SU-DHL-6 (cell line): ENCODE measurements at regions not wholly inside any gene's neighbourhood (a gene's known extent, or its start where the extent isn't known, plus 50 kb on each side); places are given as distances from the start of the nearest gene placed in this dataset.

ENCODE experiments used
- H2AFZ ChIP-seq: fragments of 200-600 bp; sonication (generic); 2 replicates; pipeline ENCODE4 v1.6.1; 2014; ENCODE audit warnings: low read depth, mild to moderate bottlenecking, moderate library complexity, mixed read lengths, antibody characterized with exemption, low read length; ENCODE audit not compliant: severe bottlenecking
- H3F3A ChIP-seq: fragments of 200-600 bp; shearing (Covaris generic); 2 replicates; pipeline ENCODE4 v1.6.0; 2016; ENCODE audit warnings: antibody characterized with exemption, mild to moderate bottlenecking; ENCODE audit not compliant: insufficient read depth
- H3K27ac ChIP-seq: fragments of 200-600 bp; sonication (generic); 2 replicates; pipeline ENCODE4 v1.5.1; 2016; ENCODE audit warnings: low read depth, mild to moderate bottlenecking, low read length, moderate library complexity, mixed read lengths
- H3K27me3 ChIP-seq: fragments of 200-600 bp; sonication (generic), shearing (Covaris generic); 2 replicates; pipeline ENCODE4 v1.6.0; 2014; ENCODE audit warnings: mild to moderate bottlenecking, low read length
- H3K36me3 ChIP-seq: fragments of 200-600 bp; sonication (generic); 2 replicates; pipeline ENCODE4 v1.6.1; 2014; ENCODE audit warnings: mild to moderate bottlenecking, low read length, mixed read lengths
- H3K4me2 ChIP-seq: fragments of 300-600, 200-600 bp; shearing (Covaris generic), sonication (generic); 2 replicates; pipeline ENCODE4 v1.6.0; 2014; ENCODE audit warnings: low read length, low read depth, mild to moderate bottlenecking; ENCODE audit not compliant: poor library complexity, severe bottlenecking
- H3K4me3 ChIP-seq: fragments of 200-600 bp; sonication (generic); 2 replicates; pipeline ENCODE4 v1.5.1; 2014; ENCODE audit warnings: antibody characterized with exemption, low read length, mild to moderate bottlenecking, mixed read lengths; ENCODE audit not compliant: insufficient read depth, poor library complexity, severe bottlenecking
- H3K79me2 ChIP-seq: fragments of 200-600 bp; sonication (generic); 2 replicates; pipeline ENCODE4 v1.6.1; 2014; ENCODE audit warnings: mild to moderate bottlenecking, low read length, moderate library complexity; ENCODE audit not compliant: insufficient read depth
- H3K9ac ChIP-seq: fragments of 200-600 bp; sonication (generic); 2 replicates; pipeline ENCODE4 v1.7.0; 2014; ENCODE audit warnings: mild to moderate bottlenecking, low read length
- H3K9me2 ChIP-seq: fragments of 200-600 bp; sonication (generic); replicated peaks from 2 replicates; pipeline ENCODE4 v1.6.1; 2014; ENCODE audit warnings: low read length; ENCODE audit not compliant: insufficient read depth
- H3K9me3 ChIP-seq: fragments of 200-600 bp; sonication (generic); 2 replicates; pipeline ENCODE4 v1.6.1; 2014; ENCODE audit warnings: low read length, mixed read lengths; ENCODE audit not compliant: insufficient read depth
- H4K20me1 ChIP-seq: fragments of 200-600 bp; sonication (generic); 2 replicates; pipeline ENCODE4 v1.6.1; 2014; ENCODE audit warnings: low read depth, mild to moderate bottlenecking, antibody characterized with exemption, low read length, moderate library complexity, mixed read lengths
- EZH2phosphoT487 ChIP-seq: fragments of 200-600 bp; sonication (generic), shearing (Covaris generic); conservative IDR thresholded peaks from 2 replicates; pipeline ENCODE4 v1.6.1; 2018; ENCODE audit warnings: mild to moderate bottlenecking, antibody characterized with exemption, low read length, moderate library complexity, mixed read lengths
- TF ChIP-seq, protein P1 (sequence below): fragments of 200-600 bp; sonication (generic); IDR thresholded peaks from one replicate; pipeline ENCODE4 v1.5.1; 2017; ENCODE audit warnings: antibody characterized with exemption, mild to moderate bottlenecking, low read length, moderate library complexity; ENCODE audit not compliant: insufficient read depth, poor library complexity, severe bottlenecking

DNA sequence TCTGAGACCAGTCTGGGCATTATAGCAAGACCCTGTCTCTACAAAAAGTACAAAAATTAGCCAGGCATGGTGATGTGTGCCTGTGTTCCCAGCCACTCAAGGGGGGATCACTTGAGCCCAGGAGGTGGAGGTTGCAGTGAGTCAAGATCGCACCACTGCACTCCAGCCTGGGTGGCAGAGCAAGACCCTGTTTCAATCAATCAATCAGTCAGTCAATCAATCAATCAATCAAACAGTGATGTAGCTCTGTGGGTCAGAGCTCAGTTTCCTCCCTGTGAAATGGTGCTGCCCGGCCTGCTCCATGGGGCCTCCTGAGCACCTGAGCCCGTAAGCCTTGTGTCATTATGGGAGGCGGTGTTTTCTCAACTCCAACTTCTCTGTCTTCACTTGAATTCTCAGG, 167.1 kb upstream of the CIBAR2 start:
- no peak overlapping the region for H3K4me2 ChIP-seq
- H3K79me2 ChIP-seq = no peaks in the 10 kb centered on the region
- no peaks in the 10 kb centered on the region for H3K9me2 ChIP-seq

DNA sequence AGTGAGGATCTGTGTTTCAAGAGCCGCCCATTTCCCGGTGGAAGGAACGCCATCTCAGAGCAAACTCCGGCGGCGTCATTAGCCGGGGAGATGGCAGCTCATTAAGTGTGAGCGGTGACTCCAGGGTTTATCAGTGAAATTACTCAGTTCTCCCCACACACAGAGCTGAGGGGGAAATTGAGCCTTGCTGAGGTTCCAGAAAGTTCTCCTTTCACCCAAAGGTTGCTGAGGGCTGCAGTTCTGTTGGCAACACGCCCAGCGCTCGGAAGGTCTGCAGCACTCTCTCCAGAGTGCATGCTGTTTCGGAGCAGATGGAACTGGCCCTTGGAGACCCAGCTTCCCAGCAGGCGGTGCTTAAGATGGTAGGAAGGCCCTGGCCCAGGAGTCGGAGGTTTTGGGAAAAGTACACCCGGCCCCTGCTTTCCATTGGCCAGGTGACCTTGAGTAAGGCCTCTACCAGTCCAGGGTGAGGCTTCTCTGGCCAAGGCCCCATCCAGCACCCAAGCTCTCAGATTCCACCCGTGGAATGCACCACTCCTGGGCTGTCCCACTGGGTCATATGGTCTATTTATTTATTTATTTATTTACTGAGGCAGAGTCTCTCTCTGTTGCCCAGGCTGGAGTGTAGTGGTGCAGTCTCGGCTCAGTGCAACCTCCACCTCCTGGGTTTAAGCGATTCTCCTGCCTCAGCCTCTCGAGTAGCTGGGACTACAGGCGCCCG, 167.7 kb upstream of the CIBAR2 start:
- Histone ChIP-seq H3K27ac (no peak overlapping the region), H2AFZ (no peak overlapping the region), H3K4me2 (no peak overlapping the region), H3K4me3 (no peak overlapping the region), H3K79me2 (no peaks in the 10 kb centered on the region), H3K9me2 (no peaks in the 10 kb centered on the region), H3K9me3 (no peaks in the 10 kb centered on the region), H3F3A (no peaks in the 10 kb centered on the region), H4K20me1 (no peaks in the 10 kb centered on the region), H3K36me3 (no peaks in the 10 kb centered on the region), H3K27me3 (no peaks in the 10 kb centered on the region), H3K9ac (no peak overlapping the region)
- no peak for TF ChIP-seq EZH2phosphoT487
- TF ChIP-seq, protein P1, sequence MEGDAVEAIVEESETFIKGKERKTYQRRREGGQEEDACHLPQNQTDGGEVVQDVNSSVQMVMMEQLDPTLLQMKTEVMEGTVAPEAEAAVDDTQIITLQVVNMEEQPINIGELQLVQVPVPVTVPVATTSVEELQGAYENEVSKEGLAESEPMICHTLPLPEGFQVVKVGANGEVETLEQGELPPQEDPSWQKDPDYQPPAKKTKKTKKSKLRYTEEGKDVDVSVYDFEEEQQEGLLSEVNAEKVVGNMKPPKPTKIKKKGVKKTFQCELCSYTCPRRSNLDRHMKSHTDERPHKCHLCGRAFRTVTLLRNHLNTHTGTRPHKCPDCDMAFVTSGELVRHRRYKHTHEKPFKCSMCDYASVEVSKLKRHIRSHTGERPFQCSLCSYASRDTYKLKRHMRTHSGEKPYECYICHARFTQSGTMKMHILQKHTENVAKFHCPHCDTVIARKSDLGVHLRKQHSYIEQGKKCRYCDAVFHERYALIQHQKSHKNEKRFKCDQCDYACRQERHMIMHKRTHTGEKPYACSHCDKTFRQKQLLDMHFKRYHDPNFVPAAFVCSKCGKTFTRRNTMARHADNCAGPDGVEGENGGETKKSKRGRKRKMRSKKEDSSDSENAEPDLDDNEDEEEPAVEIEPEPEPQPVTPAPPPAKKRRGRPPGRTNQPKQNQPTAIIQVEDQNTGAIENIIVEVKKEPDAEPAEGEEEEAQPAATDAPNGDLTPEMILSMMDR = no peak

More for the DNA sequence above, 167.1 kb upstream of the CIBAR2 start:
- H3F3A ChIP-seq = no peaks in the 10 kb centered on the region
- no peak overlapping the region for H3K27ac ChIP-seq
- TF ChIP-seq, protein P1 = no peak
- no peak for TF ChIP-seq EZH2phosphoT487
- H3K4me3 ChIP-seq = no peak overlapping the region
- no peaks in the 10 kb centered on the region for H3K27me3 ChIP-seq
- H3K9me3 ChIP-seq = no peaks in the 10 kb centered on the region
- H4K20me1 ChIP-seq = no peaks in the 10 kb centered on the region
- H3K9ac ChIP-seq = no peak overlapping the region
- no peaks in the 10 kb centered on the region for H3K36me3 ChIP-seq
- no peak overlapping the region for H2AFZ ChIP-seq

GRCh38 chr16:85281181-85281580, 168.9 kb upstream of the CIBAR2 start:
- no peak overlapping the region for H2AFZ ChIP-seq
- no peak overlapping the region for H3K4me2 ChIP-seq
- no peaks in the 10 kb centered on the region for H3K9me2 ChIP-seq
- H3F3A ChIP-seq = no peaks in the 10 kb centered on the region
- H4K20me1 ChIP-seq = no peaks in the 10 kb centered on the region
- no peak for TF ChIP-seq EZH2phosphoT487
- TF ChIP-seq, protein P1 = no peak
- no peak overlapping the region for H3K27ac ChIP-seq
- no peaks in the 10 kb centered on the region for H3K27me3 ChIP-seq
- no peaks in the 10 kb centered on the region for H3K9me3 ChIP-seq
- H3K9ac ChIP-seq = no peak overlapping the region
- no peaks in the 10 kb centered on the region for H3K79me2 ChIP-seq
- no peak overlapping the region for H3K4me3 ChIP-seq
- H3K36me3 ChIP-seq = no peaks in the 10 kb centered on the region
